Cardiac fibroblast (primary cell): ENCODE measurements at regions not wholly inside any gene's neighbourhood (a gene's known extent, or its start where the extent isn't known, plus 50 kb on each side); places are given as distances from the start of the nearest gene placed in this dataset.
A peak's percentile ranks its signal among the peaks of the same experiment; 100 is the strongest.

Source experiments
- DNase-seq, 2 donors: peaks; one replicate each; pipeline versions ENCODE4 v3.0.0 to v3.0.0-alpha.2; 2010; ENCODE audit warnings: low read depth in 2 of 2
- H3K4me3 ChIP-seq, 2 donors: replicated peaks in 1 of 2; 1 replicate in 1 of 2; 2 replicates in 1 of 2; pipeline ENCODE4 v1.5.1; 2011; ENCODE audit warnings: low read depth in 2 of 2, low read length in 2 of 2, mild to moderate bottlenecking in 2 of 2, moderate library complexity in 1 of 2
- CTCF ChIP-seq: IDR thresholded peaks from one replicate; pipeline ENCODE4 v1.5.1; 2011; ENCODE audit warnings: low read depth, mild to moderate bottlenecking, low read length, inconsistent platforms

- H3K4me3 ChIP-seq: no peak overlapping the region
- no peak for TF ChIP-seq CTCF
- DNase-seq: no peak
Measured at GRCh38 chr3:194979173-194979572, 291.8 kb downstream of the XXYLT1 start.

- TF ChIP-seq CTCF: no peak
- DNase-seq: no peak
Measured at GRCh38 chr3:194982472-194982871, 288.5 kb downstream of the XXYLT1 start.

GRCh38 chr3:194983121-194983520 lies 287.8 kb downstream of the XXYLT1 start:
- no peak for TF ChIP-seq CTCF
- no peak for DNase-seq
- H3K4me3 ChIP-seq: no peak overlapping the region

More at GRCh38 chr3:194982472-194982871, 288.5 kb downstream of the XXYLT1 start:
- H3K4me3 ChIP-seq: no peak overlapping the region

- no peak for TF ChIP-seq CTCF
- H3K4me3 ChIP-seq: no peak overlapping the region
- no peak for DNase-seq
Measured at GRCh38 chr3:194983620-194984019, 287.3 kb downstream of the XXYLT1 start.

GRCh38 chr3:194984066-194984465 lies 286.9 kb downstream of the XXYLT1 start:
- TF ChIP-seq CTCF: no peak

GRCh38 chr3:194984622-194985021 lies 286.3 kb downstream of the XXYLT1 start:
- no peak for DNase-seq
- H3K4me3 ChIP-seq: peak overlapping the region; percentile 4 to 30
- no peak for TF ChIP-seq CTCF

More at GRCh38 chr3:194984066-194984465, 286.9 kb downstream of the XXYLT1 start:
- no peak for DNase-seq
- no peak overlapping the region for H3K4me3 ChIP-seq

GRCh38 chr3:194985031-194985578 lies 285.9 kb downstream of the XXYLT1 start:
- peak; percentile 42 for TF ChIP-seq CTCF
- peak; percentile 74 to 87 for DNase-seq

More at GRCh38 chr3:194985031-194985578, 285.9 kb downstream of the XXYLT1 start:
- H3K4me3 ChIP-seq: peak overlapping the region; percentile 4 to 30
